Activated CD4-positive, alpha-beta memory T cell treated with anti-CD3 and anti-CD28 coated beads for 36 hours (primary cell): ENCODE measurements at regions not wholly inside any gene's neighbourhood (a gene's known extent, or its start where the extent isn't known, plus 50 kb on each side); places are given as distances from the start of the nearest gene placed in this dataset.

ENCODE experiments used
- CTCF ChIA-PET: fragments of 350-600 bp; sonication (Branson Sonifier 250); formaldehyde crosslinking; loops from one replicate; lab custom pipeline; 2021; ENCODE audit warnings: antibody characterized with exemption, inconsistent platforms; lab: Charles Lee
- POLR2A ChIA-PET: fragments of 350-600 bp; sonication (Branson Sonifier 250); formaldehyde crosslinking; loops from one replicate; lab custom pipeline; 2021; ENCODE audit warnings: antibody characterized with exemption; lab: Charles Lee
- DNase-seq: peaks from one replicate; pipeline ENCODE4 v3.0.0-alpha.2; 2020
- H3K27ac Mint-ChIP-seq: one replicate; pipeline ENCODE4 v1.8.0; 2021; ENCODE audit warnings: mixed read lengths
- H3K27me3 Mint-ChIP-seq: one replicate; pipeline ENCODE4 v1.8.0; 2021; ENCODE audit warnings: mixed read lengths
- H3K36me3 Mint-ChIP-seq: one replicate; pipeline ENCODE4 v1.8.0; 2021; ENCODE audit warnings: mixed read lengths
- H3K4me1 Mint-ChIP-seq: one replicate; pipeline ENCODE4 v1.8.0; 2021; ENCODE audit warnings: low read depth, mixed read lengths
- H3K4me3 Mint-ChIP-seq: one replicate; pipeline ENCODE4 v1.8.0; 2021; ENCODE audit warnings: mild to moderate bottlenecking, mixed read lengths
- H3K9me3 Mint-ChIP-seq: one replicate; pipeline ENCODE4 v1.8.0; 2021; ENCODE audit warnings: mixed read lengths
- intact Hi-C: fragments of 100-400 bp; cut with micrococcal nuclease; formaldehyde crosslinking; loops from one replicate; pipeline ENCODE4 v1.15.1; 2023

DNA sequence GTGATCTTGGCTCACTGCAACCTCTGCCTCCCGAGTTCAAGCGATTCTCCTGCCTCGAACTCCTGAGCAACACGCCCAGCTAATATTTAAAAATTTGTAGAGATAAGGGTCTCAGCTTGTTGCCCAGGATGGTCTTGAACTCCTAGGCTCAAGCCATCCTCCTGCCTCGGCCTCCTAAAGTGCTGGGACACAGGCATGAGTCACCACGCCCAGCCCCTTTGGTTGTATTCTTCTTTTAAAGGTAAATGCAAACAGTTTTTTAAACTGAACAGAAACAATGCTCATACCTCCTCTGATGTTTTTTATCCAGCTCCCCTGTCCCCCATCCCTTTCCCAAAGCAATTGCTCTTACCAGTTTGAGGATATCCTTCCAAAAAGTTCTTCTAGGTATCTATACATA, 79.5 kb upstream of the DUSP5 start:
- no peaks in the 10 kb centered on the region for H3K27me3 Mint-ChIP-seq
- no peaks in the 10 kb centered on the region for H3K9me3 Mint-ChIP-seq
- DNase-seq, result no peak
- intact Hi-C loops, result loop anchor here (10.0 kb wide), 1 partner anchor 447 kb away; no protein-coding TSS in a partner anchor
- H3K27ac Mint-ChIP-seq, result no peak overlapping the region
- peaks cover 81% of the 10 kb centered on the region for H3K4me1 Mint-ChIP-seq
- H3K4me3 Mint-ChIP-seq, result no peak overlapping the region
- no peaks in the 10 kb centered on the region for H3K36me3 Mint-ChIP-seq
- POLR2A ChIA-PET, result interaction anchor here (6.2 kb wide), 1 partner anchor 81 kb away, joined by 56 read pairs; the partner anchor contains the start of gene DUSP5
- CTCF ChIA-PET, result no interaction called here

DNA sequence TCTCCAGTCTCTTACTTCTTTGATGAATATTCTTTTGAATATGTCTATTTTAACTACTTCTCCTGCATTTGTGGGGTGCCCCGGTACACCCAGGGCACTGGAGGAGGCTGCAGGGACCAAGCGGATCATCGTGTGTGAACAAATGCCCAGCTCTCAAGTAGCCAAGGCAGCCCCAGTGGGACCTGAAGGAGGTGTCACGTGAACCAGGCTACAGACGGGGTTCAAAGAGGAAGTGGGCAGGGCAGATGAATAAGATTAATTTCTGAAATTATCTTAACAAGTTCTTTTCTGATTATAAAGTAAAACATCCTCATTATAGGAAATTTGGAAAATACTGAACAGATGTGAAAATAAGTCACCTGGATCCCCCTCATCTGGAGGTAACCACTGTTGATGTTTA, 78.4 kb upstream of the DUSP5 start:
- H3K4me3 Mint-ChIP-seq, result no peak overlapping the region
- H3K4me1 Mint-ChIP-seq, result peaks cover 76% of the 10 kb centered on the region
- H3K36me3 Mint-ChIP-seq, result no peaks in the 10 kb centered on the region
- H3K9me3 Mint-ChIP-seq, result no peaks in the 10 kb centered on the region
- H3K27ac Mint-ChIP-seq, result no peak overlapping the region
- intact Hi-C loops, result loop anchor here (10.0 kb wide), 1 partner anchor 446 kb away; no protein-coding TSS in a partner anchor
- ChIA-PET POLR2A (no interaction called here), CTCF (no interaction called here)
- DNase-seq, result no peak
- H3K27me3 Mint-ChIP-seq, result no peaks in the 10 kb centered on the region

- ChIA-PET POLR2A (interaction anchor here (1.2 kb wide), 1 partner anchor 64 kb away, joined by 3 read pairs; no protein-coding TSS in a partner anchor), CTCF (interaction anchor here (1.0 to 1.1 kb wide), 2 partner anchors 64 to 66 kb away, joined by 3 read pairs; no protein-coding TSS in a partner anchor)
- Mint-ChIP-seq H3K27ac (peak overlapping the region; percentile 82), H3K4me1 (peaks cover 71% of the 10 kb centered on the region), H3K27me3 (no peaks in the 10 kb centered on the region), H3K36me3 (no peaks in the 10 kb centered on the region), H3K4me3 (no peak overlapping the region), H3K9me3 (no peaks in the 10 kb centered on the region)
- DNase-seq, result peak; percentile 44
- intact Hi-C loops, result loop anchor here (10.0 kb wide), 1 partner anchor 494 kb away; the partner anchor contains the start of genes BBIP1 and SHOC2
Measured at GRCh38 chr10:110420401-110421193, 77.1 kb upstream of the DUSP5 start.

- peaks cover 73% of the 10 kb centered on the region for H3K4me1 Mint-ChIP-seq
- ChIA-PET CTCF (interaction anchor here (1.1 to 1.2 kb wide), 2 partner anchors 65 to 74 kb away, joined by 3 read pairs; no protein-coding TSS in a partner anchor), POLR2A (interaction anchor here (0.7 kb wide), 1 partner anchor 58 kb away, joined by 3 read pairs; no protein-coding TSS in a partner anchor)
- peaks cover 2% of the 10 kb centered on the region for H3K9me3 Mint-ChIP-seq
- no peaks in the 10 kb centered on the region for H3K36me3 Mint-ChIP-seq
- DNase-seq, result no peak
- no peak overlapping the region for H3K4me3 Mint-ChIP-seq
- H3K27ac Mint-ChIP-seq, result peak overlapping the region; percentile 82
- no peaks in the 10 kb centered on the region for H3K27me3 Mint-ChIP-seq
- intact Hi-C loops, result loop anchor here (10.0 kb wide), 1 partner anchor 493 kb away; the partner anchor contains the start of genes BBIP1 and SHOC2
Measured at GRCh38 chr10:110421512-110422138, 76.1 kb upstream of the DUSP5 start.

DNA sequence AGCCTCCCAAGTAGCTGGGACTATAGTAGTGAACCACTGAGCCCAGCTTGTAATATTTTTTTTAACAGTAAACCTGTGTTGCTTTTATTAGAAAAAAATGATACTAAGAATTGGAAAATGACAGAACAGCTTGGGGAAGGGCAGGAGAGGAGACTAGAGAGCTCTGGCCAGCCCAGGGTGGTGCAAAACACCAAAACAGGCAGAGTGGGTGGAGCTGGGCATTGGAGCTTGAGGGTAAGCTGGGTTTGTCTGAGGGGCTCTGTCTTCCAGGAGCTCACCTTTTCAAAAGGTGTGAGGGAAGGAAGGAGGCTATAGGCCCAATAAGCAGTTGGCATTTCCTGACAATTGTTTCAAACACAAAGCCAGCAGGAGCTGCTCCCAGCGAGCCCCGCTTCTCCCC, 75.2 kb upstream of the DUSP5 start:
- peaks cover 2% of the 10 kb centered on the region for H3K9me3 Mint-ChIP-seq
- intact Hi-C loops, result loop anchor here (10.0 kb wide), 1 partner anchor 492 kb away; the partner anchor contains the start of genes BBIP1 and SHOC2
- H3K27me3 Mint-ChIP-seq, result no peaks in the 10 kb centered on the region
- ChIA-PET POLR2A (interaction anchor here (0.7 kb wide), 1 partner anchor 59 kb away, joined by 3 read pairs; no protein-coding TSS in a partner anchor), CTCF (interaction anchor here (1.2 kb wide), 1 partner anchor 74 kb away, joined by 3 read pairs; no protein-coding TSS in a partner anchor)
- DNase-seq, result no peak
- H3K36me3 Mint-ChIP-seq, result no peaks in the 10 kb centered on the region
- no peak overlapping the region for H3K27ac Mint-ChIP-seq
- peaks cover 73% of the 10 kb centered on the region for H3K4me1 Mint-ChIP-seq
- no peak overlapping the region for H3K4me3 Mint-ChIP-seq

DNA sequence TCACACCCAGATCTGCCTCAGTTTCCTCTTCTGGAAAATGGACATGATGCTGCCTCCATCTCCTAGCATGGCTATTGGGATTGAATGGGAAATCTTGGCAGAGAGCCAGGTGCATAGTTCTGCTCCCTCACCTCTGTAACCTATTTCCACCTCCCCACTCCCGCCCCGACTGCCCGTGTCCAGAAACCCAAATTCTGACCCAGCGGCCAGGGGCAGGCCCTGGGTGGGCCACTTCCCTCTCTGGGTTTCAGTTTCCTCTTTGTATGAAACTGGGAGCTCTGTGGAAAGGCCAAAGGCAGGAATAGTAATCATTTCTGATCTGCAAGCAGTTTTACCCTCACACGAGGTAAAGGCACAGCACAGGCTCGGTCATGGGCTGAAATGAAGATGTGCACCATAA, 74.1 kb upstream of the DUSP5 start:
- Mint-ChIP-seq H3K4me3 (no peak overlapping the region), H3K27me3 (no peaks in the 10 kb centered on the region), H3K27ac (peak overlapping the region; percentile 55), H3K4me1 (peaks cover 73% of the 10 kb centered on the region), H3K36me3 (no peaks in the 10 kb centered on the region), H3K9me3 (peaks cover 2% of the 10 kb centered on the region)
- DNase-seq, result no peak
- CTCF ChIA-PET, result no interaction called here
- intact Hi-C loops, result loop anchor here (10.0 kb wide), 1 partner anchor 491 kb away; the partner anchor contains the start of genes BBIP1 and SHOC2
- POLR2A ChIA-PET, result interaction anchor here (4.7 kb wide), 1 partner anchor 9 kb away, joined by 40 read pairs; no protein-coding TSS in a partner anchor

DNA sequence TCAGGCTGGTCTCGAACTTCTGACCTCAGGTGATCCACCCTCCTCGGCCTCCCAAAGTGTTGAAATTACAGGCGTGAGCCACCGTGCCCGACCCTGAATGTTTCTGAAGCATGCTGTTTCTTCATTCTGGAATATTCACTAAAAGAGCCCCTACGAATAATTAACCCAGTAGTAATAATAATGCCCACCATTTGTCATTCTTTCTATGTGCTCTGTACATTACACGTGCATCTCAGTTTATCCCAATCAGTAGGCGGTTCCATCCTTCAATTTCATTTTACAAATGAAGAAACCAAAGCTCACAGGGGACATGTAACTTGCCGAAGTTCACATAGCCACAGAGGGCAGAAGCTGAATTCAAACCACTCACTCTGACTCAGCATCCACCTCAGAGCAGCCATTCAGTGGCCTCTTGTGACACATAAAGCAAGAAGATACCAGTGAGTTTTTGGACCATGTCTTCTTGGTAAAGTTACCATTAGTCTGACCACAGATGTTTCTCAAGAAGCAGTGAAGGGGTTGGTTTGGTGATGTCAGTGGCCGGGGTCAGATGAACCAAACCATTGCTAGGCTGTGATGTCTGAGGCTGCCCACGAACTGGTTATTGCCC, 71.9 kb upstream of the DUSP5 start:
- intact Hi-C loops, result loop anchor here (1.0 to 10.0 kb wide), 10 partner anchors 11 to 489 kb away; partner anchors contain the start of genes BBIP1 and SHOC2
- Mint-ChIP-seq H3K27me3 (no peaks in the 10 kb centered on the region), H3K4me1 (peaks cover 66% of the 10 kb centered on the region), H3K27ac (peak overlapping the region; percentile 96), H3K36me3 (no peaks in the 10 kb centered on the region), H3K9me3 (peaks cover 2% of the 10 kb centered on the region), H3K4me3 (peak overlapping the region; percentile 30)
- POLR2A ChIA-PET, result interaction anchor here (0.6 to 4.7 kb wide), 14 partner anchors 11 to 218 kb away, joined by 3 to 40 read pairs (median 4); partner anchors contain the start of genes DUSP5 and SMNDC1
- DNase-seq, result peak; percentile 88
- CTCF ChIA-PET, result interaction anchor here (1.4 to 2.6 kb wide), 3 partner anchors 11 to 72 kb away, joined by 3 to 9 read pairs (median 8); no protein-coding TSS in a partner anchor

DNA sequence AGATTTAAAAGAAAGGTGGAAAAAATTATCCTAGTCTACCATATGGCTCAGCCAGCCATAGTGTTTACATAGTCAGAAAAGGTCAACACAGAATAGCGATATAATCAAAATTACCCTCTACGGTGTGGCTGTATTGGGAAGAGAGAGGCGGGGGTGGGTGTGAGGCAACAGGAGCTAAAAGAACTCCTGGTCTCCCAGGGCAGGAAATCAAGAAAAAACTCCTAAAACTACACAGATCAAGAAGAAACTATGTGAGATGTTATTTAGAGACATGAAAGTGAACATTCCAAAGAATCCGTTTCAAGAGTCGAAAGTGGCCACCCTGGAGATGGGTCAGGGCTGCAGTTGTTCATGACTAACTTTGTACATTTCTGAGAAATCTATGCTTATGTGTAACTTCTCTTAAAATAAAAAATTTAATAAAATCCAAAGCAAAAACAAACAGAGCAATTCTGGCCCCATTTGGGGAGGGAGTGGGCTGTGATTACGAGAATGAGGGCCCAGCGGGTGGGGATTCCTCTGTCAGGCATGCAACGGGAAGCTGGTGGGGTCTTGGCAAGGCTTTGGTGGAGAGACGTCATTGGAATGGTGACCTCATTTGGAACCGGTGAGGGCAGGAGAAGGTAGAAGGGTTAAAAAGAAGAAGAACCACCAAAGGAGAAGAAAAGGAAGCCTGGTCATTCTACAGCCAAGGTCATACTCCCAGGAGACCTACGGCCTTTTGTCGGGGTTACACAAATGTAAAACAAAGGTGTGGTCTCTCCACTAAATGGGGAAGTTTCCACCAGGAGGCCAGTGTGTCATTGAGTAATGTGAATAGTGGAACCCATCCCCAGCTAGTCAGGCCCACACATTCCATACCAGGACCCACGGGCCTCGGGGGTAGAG, 71.2 kb upstream of the DUSP5 start:
- ChIA-PET CTCF (interaction anchor here (0.6 to 2.6 kb wide), 5 partner anchors 12 to 72 kb away, joined by 3 to 9 read pairs (median 4); no protein-coding TSS in a partner anchor), POLR2A (interaction anchor here (0.9 to 4.7 kb wide), 12 partner anchors 12 to 122 kb away, joined by 3 to 40 read pairs (median 4); partner anchors contain the start of genes DUSP5 and SMNDC1)
- H3K4me1 Mint-ChIP-seq, result peaks cover 59% of the 10 kb centered on the region
- H3K27me3 Mint-ChIP-seq, result no peaks in the 10 kb centered on the region
- DNase-seq, result peak; percentile 36
- no peaks in the 10 kb centered on the region for H3K36me3 Mint-ChIP-seq
- intact Hi-C loops, result loop anchor here (1.0 to 10.0 kb wide), 10 partner anchors 12 to 488 kb away; partner anchors contain the start of genes BBIP1 and SHOC2
- peak overlapping the region; percentile 96 for H3K27ac Mint-ChIP-seq
- H3K9me3 Mint-ChIP-seq, result peaks cover 2% of the 10 kb centered on the region
- peak overlapping the region; percentile 30 for H3K4me3 Mint-ChIP-seq

DNA sequence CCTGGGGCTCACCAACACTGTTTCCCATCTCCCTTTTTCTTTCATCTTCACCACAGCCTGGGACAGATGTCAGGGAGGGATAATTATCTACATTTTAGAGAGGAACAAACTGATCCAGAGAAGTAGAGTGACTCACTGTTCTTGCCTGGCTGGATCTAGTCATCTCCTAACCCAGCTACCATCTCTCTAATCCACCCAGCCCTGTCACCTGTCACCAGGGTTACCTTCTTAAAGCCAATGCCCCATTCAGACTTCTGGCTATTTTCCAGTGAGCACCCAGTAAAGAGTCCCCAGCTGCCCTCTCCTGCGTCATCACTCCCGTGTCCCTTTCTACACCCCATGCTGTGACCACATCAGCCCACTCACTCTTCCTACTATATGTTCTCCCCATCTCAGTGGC, 68.4 kb upstream of the DUSP5 start:
- peak; percentile 56 for DNase-seq
- Mint-ChIP-seq H3K4me3 (no peak overlapping the region), H3K9me3 (peaks cover 10% of the 10 kb centered on the region), H3K27me3 (no peaks in the 10 kb centered on the region), H3K27ac (peak overlapping the region; percentile 11), H3K36me3 (no peaks in the 10 kb centered on the region), H3K4me1 (peaks cover 49% of the 10 kb centered on the region)
- ChIA-PET POLR2A (interaction anchor here (0.6 kb wide), 1 partner anchor 22 kb away, joined by 3 read pairs; no protein-coding TSS in a partner anchor), CTCF (interaction anchor here (1.2 to 1.4 kb wide), 2 partner anchors 16 to 75 kb away, joined by 5 to 6 read pairs; no protein-coding TSS in a partner anchor)
- intact Hi-C loops, result loop anchor here (5.0 to 10.0 kb wide), 2 partner anchors 117 to 486 kb away; partner anchors contain the start of genes BBIP1 and SHOC2
